HEK293 (cell line): ENCODE measurements at regions not wholly inside any gene's neighbourhood (a gene's known extent, or its start where the extent isn't known, plus 50 kb on each side); places are given as distances from the start of the nearest gene placed in this dataset.

Experiments
- CTCF ChIA-PET: fragments of 350-600 bp; formaldehyde crosslinking; extraction: SDS; loops from one replicate; lab custom pipeline; 2021; ENCODE audit warnings: antibody characterized with exemption; lab: Yijun Ruan, JAX
- POLR2A ChIA-PET: fragments of 300-600 bp; formaldehyde crosslinking; extraction: SDS; loops from one replicate; lab custom pipeline; 2020; ENCODE audit warnings: antibody characterized with exemption, inconsistent platforms; lab: Yijun Ruan, JAX
- H3K27ac ChIP-seq: fragments of 200-500 bp; sonication (Bioruptor generic); 2 replicates; pipeline ENCODE4 v1.5.1; 2014; ENCODE audit warnings: low read depth, low read length, control low read depth, inconsistent platforms; ENCODE audit errors: extremely low read depth
- H3K36me3 ChIP-seq, 2 experiments: fragments of 200-500 bp in 1 of 2; sonication (Bioruptor generic) in 1 of 2; 1 replicate in 1 of 2; 2 replicates in 1 of 2; pipeline ENCODE4 v1.5.1; 2014 to 2017; ENCODE audit warnings: inconsistent platforms in 2 of 2, low read length in 2 of 2; ENCODE audit not compliant: control insufficient read depth in 2 of 2, insufficient read depth in 1 of 2
- H3K4me1 ChIP-seq: fragments of 200-500 bp; sonication (Bioruptor generic); 2 replicates; pipeline ENCODE4 v1.5.1; 2014; ENCODE audit warnings: mild to moderate bottlenecking, low read length, inconsistent platforms; ENCODE audit not compliant: control insufficient read depth, insufficient read depth
- H3K4me3 ChIP-seq: 2 replicates; pipeline ENCODE4 v1.5.1; 2011; ENCODE audit warnings: low read depth, mild to moderate bottlenecking, control low read depth, low read length, moderate library complexity
- H3K9me3 ChIP-seq: fragments of 200-500 bp; sonication (Bioruptor generic); 2 replicates; pipeline ENCODE4 v1.5.1; 2014; ENCODE audit warnings: low read depth, low read length, inconsistent platforms; ENCODE audit not compliant: control insufficient read depth, insufficient read depth
- GLIS2 ChIP-seq: fragments of 450-650 bp; formaldehyde crosslinking; IDR thresholded peaks from 2 replicates; pipeline ENCODE4 v1.5.1; 2016; ENCODE audit warnings: missing biosample characterization, missing genetic modification characterization
- KLF9 ChIP-seq: fragments of 450-650 bp; formaldehyde crosslinking; IDR thresholded peaks from 2 replicates; pipeline ENCODE4 v1.5.1; 2016; ENCODE audit warnings: missing biosample characterization, missing genetic modification characterization, low read depth
- PRDM6 ChIP-seq: fragments of 450-650 bp; formaldehyde crosslinking; IDR thresholded peaks from 2 replicates; pipeline ENCODE4 v1.5.1; 2017; ENCODE audit warnings: missing biosample characterization, missing genetic modification characterization
- ZNF114 ChIP-seq: fragments of 450-650 bp; formaldehyde crosslinking; IDR thresholded peaks from 2 replicates; pipeline ENCODE4 v1.5.0; 2017; ENCODE audit warnings: missing biosample characterization, missing genetic modification characterization
- ZNF169 ChIP-seq: fragments of 450-650 bp; formaldehyde crosslinking; IDR thresholded peaks from 2 replicates; pipeline ENCODE4 v1.5.1; 2016; ENCODE audit warnings: missing biosample characterization, missing genetic modification characterization
- ZNF175 ChIP-seq: fragments of 450-650 bp; formaldehyde crosslinking; IDR thresholded peaks from 2 replicates; pipeline ENCODE4 v1.5.1; 2016; ENCODE audit warnings: missing biosample characterization, missing genetic modification characterization
- ZNF221 ChIP-seq: fragments of 450-650 bp; formaldehyde crosslinking; IDR thresholded peaks from 2 replicates; pipeline ENCODE4 v1.5.1; 2017; ENCODE audit warnings: missing biosample characterization, missing genetic modification characterization, borderline replicate concordance
- ZNF324 ChIP-seq: fragments of 450-650 bp; formaldehyde crosslinking; IDR thresholded peaks from 2 replicates; pipeline ENCODE4 v1.5.1; 2016; ENCODE audit warnings: missing biosample characterization, missing genetic modification characterization
- ZNF398 ChIP-seq: fragments of 450-650 bp; formaldehyde crosslinking; IDR thresholded peaks from 2 replicates; pipeline ENCODE4 v1.5.1; 2017; ENCODE audit warnings: missing biosample characterization, missing genetic modification characterization
- ZNF701 ChIP-seq: fragments of 450-650 bp; formaldehyde crosslinking; IDR thresholded peaks from 2 replicates; pipeline ENCODE4 v1.5.1; 2016; ENCODE audit warnings: missing biosample characterization, missing genetic modification characterization
- ZNF76 ChIP-seq: fragments of 450-650 bp; formaldehyde crosslinking; IDR thresholded peaks from 2 replicates; pipeline ENCODE4; 2016; ENCODE audit warnings: low read depth, missing biosample characterization, missing genetic modification characterization, borderline replicate concordance
- ZNF776 ChIP-seq: fragments of 450-650 bp; formaldehyde crosslinking; IDR thresholded peaks from 2 replicates; pipeline ENCODE4 v1.5.0; 2017; ENCODE audit warnings: missing biosample characterization, missing genetic modification characterization, borderline replicate concordance
- ZNF837 ChIP-seq: fragments of 450-650 bp; formaldehyde crosslinking; IDR thresholded peaks from 2 replicates; pipeline ENCODE4 v1.5.1; 2016; ENCODE audit warnings: missing biosample characterization, missing genetic modification characterization
- ZSCAN5A ChIP-seq: fragments of 450-650 bp; formaldehyde crosslinking; IDR thresholded peaks from 2 replicates; pipeline ENCODE4 v1.5.1; 2016; ENCODE audit warnings: missing biosample characterization, missing genetic modification characterization
- TF ChIP-seq, protein P1 (sequence below): fragments of 450-650 bp; formaldehyde crosslinking; optimal IDR thresholded peaks from 2 replicates; pipeline ENCODE3; 2016; ENCODE audit warnings: missing biosample characterization, mild to moderate bottlenecking, missing genetic modification characterization
- TF ChIP-seq, protein P2 (sequence below): fragments of 450-650 bp; formaldehyde crosslinking; IDR thresholded peaks from 2 replicates; pipeline ENCODE4 v1.5.1; 2017; ENCODE audit warnings: missing biosample characterization, mild to moderate bottlenecking, missing genetic modification characterization, moderate library complexity
- TF ChIP-seq, protein P3 (sequence below): fragments of 450-650 bp; formaldehyde crosslinking; IDR thresholded peaks from 2 replicates; pipeline ENCODE4 v1.5.1; 2016; ENCODE audit warnings: missing biosample characterization, missing genetic modification characterization

- CTCF ChIA-PET, result no interaction called here
- no peaks in the 10 kb centered on the region for H3K4me1 ChIP-seq
- H3K27ac ChIP-seq, result no peak overlapping the region
- POLR2A ChIA-PET, result no interaction called here
- no peak for TF ChIP-seq GLIS2 (tag by site-specific recombination)
- no peak for TF ChIP-seq KLF9
- TF ChIP-seq ZNF169 (tag by site-specific recombination), result no peak
- TF ChIP-seq, protein P1, sequence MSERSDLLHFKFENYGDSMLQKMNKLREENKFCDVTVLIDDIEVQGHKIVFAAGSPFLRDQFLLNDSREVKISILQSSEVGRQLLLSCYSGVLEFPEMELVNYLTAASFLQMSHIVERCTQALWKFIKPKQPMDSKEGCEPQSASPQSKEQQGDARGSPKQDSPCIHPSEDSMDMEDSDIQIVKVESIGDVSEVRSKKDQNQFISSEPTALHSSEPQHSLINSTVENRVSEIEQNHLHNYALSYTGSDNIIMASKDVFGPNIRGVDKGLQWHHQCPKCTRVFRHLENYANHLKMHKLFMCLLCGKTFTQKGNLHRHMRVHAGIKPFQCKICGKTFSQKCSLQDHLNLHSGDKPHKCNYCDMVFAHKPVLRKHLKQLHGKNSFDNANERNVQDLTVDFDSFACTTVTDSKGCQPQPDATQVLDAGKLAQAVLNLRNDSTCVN (tag by site-specific recombination), result no peak
- TF ChIP-seq, protein P2, sequence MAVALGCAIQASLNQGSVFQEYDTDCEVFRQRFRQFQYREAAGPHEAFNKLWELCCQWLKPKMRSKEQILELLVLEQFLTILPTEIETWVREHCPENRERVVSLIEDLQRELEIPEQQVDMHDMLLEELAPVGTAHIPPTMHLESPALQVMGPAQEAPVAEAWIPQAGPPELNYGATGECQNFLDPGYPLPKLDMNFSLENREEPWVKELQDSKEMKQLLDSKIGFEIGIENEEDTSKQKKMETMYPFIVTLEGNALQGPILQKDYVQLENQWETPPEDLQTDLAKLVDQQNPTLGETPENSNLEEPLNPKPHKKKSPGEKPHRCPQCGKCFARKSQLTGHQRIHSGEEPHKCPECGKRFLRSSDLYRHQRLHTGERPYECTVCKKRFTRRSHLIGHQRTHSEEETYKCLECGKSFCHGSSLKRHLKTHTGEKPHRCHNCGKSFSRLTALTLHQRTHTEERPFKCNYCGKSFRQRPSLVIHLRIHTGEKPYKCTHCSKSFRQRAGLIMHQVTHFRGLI (tag by site-specific recombination), result no peak
- no peak for TF ChIP-seq PRDM6
- no peak for TF ChIP-seq ZNF221 (tag by site-specific recombination)
- TF ChIP-seq ZNF776 (tag by site-specific recombination), result no peak
- TF ChIP-seq ZSCAN5A (tag by site-specific recombination), result no peak
- no peak for TF ChIP-seq ZNF837 (tag by site-specific recombination)
- TF ChIP-seq ZNF701 (tag by site-specific recombination), result no peak
- TF ChIP-seq ZNF114, result no peak
- no peak for TF ChIP-seq ZNF76 (tag by site-specific recombination)
- no peak for TF ChIP-seq ZNF398 (tag by site-specific recombination)
- TF ChIP-seq, protein P3, sequence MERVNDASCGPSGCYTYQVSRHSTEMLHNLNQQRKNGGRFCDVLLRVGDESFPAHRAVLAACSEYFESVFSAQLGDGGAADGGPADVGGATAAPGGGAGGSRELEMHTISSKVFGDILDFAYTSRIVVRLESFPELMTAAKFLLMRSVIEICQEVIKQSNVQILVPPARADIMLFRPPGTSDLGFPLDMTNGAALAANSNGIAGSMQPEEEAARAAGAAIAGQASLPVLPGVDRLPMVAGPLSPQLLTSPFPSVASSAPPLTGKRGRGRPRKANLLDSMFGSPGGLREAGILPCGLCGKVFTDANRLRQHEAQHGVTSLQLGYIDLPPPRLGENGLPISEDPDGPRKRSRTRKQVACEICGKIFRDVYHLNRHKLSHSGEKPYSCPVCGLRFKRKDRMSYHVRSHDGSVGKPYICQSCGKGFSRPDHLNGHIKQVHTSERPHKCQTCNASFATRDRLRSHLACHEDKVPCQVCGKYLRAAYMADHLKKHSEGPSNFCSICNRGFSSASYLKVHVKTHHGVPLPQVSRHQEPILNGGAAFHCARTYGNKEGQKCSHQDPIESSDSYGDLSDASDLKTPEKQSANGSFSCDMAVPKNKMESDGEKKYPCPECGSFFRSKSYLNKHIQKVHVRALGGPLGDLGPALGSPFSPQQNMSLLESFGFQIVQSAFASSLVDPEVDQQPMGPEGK (tag by site-specific recombination), result no peak
- no peak for TF ChIP-seq ZNF175 (tag by site-specific recombination)
- no peak for TF ChIP-seq ZNF324
- H3K36me3 ChIP-seq, result no peaks in the 10 kb centered on the region
- H3K9me3 ChIP-seq, result no peaks in the 10 kb centered on the region
- H3K4me3 ChIP-seq, result no peak overlapping the region
These were observed 363.9 kb downstream of the UTRN start for GRCh38 chr6:144649085-144649484.
